Vagina (tissue), 2 donors: ENCODE measurements at regions not wholly inside any gene's neighbourhood (a gene's known extent, or its start where the extent isn't known, plus 50 kb on each side); places are given as distances from the start of the nearest gene placed in this dataset.

Source experiments
- POLR2A ChIP-seq, 2 donors: fragments of 450-650 bp; IDR thresholded peaks; one replicate each; pipeline ENCODE4 v1.6.1; 2017; ENCODE audit warnings: antibody characterized with exemption in 2 of 2, mild to moderate bottlenecking in 2 of 2, moderate library complexity in 2 of 2
- POLR2AphosphoS5 ChIP-seq, 2 donors: sonication (generic); formaldehyde crosslinking; IDR thresholded peaks; one replicate each; pipeline ENCODE4 v1.9.0; 2017; ENCODE audit warnings: antibody characterized with exemption in 2 of 2, mild to moderate bottlenecking in 2 of 2, low read depth in 1 of 2; ENCODE audit not compliant: insufficient read depth in 1 of 2
- TF ChIP-seq, protein P1 (sequence below), 3 experiments: fragments of 450-650 bp in 2 of 3; fragments of 200-600 bp in 1 of 3; sonication (generic) in 1 of 3; IDR thresholded peaks; one replicate each; pipeline ENCODE4 v1.5.1; 2017 to 2019; ENCODE audit warnings: antibody characterized with exemption in 3 of 3, mild to moderate bottlenecking in 2 of 3, moderate library complexity in 2 of 3

DNA sequence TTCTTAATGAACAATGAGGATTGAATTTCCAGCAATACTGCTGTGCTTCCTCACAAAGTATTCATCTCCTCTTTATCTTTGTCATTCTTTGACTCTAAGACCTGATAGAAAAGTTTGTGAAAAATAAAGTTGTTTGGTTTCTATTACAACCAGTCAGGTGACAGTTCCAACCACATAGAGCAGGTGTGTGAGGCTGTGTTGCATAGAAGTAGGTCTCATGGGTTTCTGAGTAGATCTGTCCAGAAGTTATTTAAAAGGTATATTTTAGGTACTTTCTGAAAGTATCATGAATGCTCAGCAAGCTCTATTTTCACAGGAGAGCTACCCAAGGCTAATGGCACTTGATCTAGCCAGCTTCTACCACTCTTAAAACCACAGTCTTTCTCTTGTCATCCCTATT is 637.0 kb downstream of the DNAH5 start:
- TF ChIP-seq POLR2AphosphoS5 (IDR thresholded peaks at IDR 0.05; ENCODE audit: insufficient read depth in 1 of 2, low read depth in 1 of 2) (no peak), POLR2A (IDR thresholded peaks at IDR 0.05) (no peak)
- TF ChIP-seq, protein P1, sequence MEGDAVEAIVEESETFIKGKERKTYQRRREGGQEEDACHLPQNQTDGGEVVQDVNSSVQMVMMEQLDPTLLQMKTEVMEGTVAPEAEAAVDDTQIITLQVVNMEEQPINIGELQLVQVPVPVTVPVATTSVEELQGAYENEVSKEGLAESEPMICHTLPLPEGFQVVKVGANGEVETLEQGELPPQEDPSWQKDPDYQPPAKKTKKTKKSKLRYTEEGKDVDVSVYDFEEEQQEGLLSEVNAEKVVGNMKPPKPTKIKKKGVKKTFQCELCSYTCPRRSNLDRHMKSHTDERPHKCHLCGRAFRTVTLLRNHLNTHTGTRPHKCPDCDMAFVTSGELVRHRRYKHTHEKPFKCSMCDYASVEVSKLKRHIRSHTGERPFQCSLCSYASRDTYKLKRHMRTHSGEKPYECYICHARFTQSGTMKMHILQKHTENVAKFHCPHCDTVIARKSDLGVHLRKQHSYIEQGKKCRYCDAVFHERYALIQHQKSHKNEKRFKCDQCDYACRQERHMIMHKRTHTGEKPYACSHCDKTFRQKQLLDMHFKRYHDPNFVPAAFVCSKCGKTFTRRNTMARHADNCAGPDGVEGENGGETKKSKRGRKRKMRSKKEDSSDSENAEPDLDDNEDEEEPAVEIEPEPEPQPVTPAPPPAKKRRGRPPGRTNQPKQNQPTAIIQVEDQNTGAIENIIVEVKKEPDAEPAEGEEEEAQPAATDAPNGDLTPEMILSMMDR (IDR thresholded peaks at IDR 0.05): no peak
